ENCODE measurements at regions not wholly inside any gene's neighbourhood (a gene's known extent, or its start where the extent isn't known, plus 50 kb on each side); places are given as distances from the start of the nearest gene placed in this dataset.
"Not testable (repeated sequence)": the region's sequence is repeated elsewhere in the genome, so short reads cannot be mapped to it uniquely, and the experiment has no call there.

GRCh38 chr16:29278097-29278871, 128.2 kb downstream of the NPIPB11 start:
- not testable (repeated sequence) for DNase-seq (ENCODE audit: low read depth in 1 of 2, low spot score in 1 of 2)

GRCh38 chr16:29276446-29276845, 130.1 kb downstream of the NPIPB11 start:
- not testable (repeated sequence) for DNase-seq (ENCODE audit: low read depth in 1 of 2, low spot score in 1 of 2)

GRCh38 chr16:29274055-29275035, 132.2 kb downstream of the NPIPB11 start:
- not testable (repeated sequence) for DNase-seq (ENCODE audit: low read depth in 1 of 2, low spot score in 1 of 2)

DNA sequence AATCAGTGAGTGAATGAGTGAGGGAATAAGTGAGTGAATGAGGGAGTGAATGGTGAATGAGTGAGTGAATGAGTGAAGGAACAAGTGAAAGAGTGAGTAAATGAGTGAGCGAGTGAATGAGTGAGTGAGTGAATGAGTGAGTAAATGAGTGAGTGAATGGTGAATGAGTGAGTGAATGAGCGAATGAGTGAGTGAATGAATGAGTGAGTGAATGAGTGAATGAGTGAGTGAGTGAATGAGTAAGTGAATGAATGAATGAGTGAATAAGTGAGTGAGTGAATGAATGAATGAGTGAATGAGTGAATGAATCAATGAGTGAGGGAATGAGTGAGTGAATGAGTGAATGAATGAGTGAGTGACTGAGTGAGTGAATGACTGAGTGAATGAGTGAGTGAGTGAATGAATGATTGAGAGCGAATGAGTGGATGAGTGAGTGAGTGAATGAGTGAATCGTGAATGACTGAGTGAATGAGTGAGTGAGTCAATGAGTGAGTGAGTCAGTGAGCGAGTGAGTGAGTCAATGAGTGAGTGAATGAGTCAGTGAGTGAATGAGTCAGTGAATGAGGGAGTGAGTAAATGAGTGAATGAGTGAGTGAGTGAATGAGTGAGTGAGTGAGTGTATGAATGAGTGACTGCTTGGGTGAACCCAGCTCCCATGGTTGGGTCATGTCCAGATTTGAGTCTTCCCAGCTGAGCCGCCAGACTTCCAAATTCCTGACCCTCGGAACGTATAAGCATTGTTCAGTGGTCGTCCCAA, 133.0 kb downstream of the NPIPB11 start:
- DNase-seq (ENCODE audit: low read depth in 1 of 2, low spot score in 1 of 2): not testable (repeated sequence)

GRCh38 chr16:29271721-29272675, 134.5 kb downstream of the NPIPB11 start:
- DNase-seq (ENCODE audit: low read depth in 1 of 2, low spot score in 1 of 2): not testable (repeated sequence)

DNA sequence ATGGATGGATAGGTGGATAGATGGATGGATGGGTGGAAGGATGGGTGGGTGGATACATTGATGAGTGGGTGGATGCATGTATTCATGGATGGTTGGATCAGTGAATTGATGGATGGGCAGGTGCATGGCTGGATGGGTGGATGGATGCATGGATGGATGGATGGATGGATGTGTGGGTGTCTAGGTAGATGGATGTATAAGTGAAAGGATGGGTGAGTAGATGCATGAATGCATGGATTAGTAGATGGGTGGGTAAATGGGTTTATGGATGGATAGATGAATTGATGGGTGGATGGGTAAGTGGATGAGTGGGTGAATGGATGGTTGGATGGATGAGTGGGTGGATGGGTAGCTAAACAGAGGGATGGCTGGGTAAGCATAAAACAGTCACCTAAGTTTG, 135.6 kb downstream of the NPIPB11 start:
- not testable (repeated sequence) for DNase-seq (ENCODE audit: low read depth in 1 of 2, low spot score in 1 of 2)

DNA sequence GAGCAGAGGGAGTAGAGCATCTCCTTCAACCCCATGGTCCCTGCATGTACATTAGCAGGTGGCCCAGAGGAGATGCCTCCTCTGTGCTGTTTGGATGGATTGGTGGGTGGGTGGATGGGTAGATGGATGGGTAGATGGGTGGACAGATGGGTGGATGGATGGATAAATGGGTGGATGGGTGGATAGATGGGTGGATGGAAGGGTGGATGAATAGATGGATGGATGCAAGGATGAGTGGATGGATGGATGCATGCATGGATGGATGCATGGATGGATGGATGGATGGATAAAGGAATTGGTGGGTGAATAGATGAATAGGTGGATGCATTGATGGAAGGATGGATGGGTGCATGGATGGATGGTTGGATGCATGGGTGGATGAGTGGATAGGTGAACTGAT, 136.5 kb downstream of the NPIPB11 start:
- not testable (repeated sequence) for DNase-seq (ENCODE audit: low read depth in 1 of 2, low spot score in 1 of 2)

DNA sequence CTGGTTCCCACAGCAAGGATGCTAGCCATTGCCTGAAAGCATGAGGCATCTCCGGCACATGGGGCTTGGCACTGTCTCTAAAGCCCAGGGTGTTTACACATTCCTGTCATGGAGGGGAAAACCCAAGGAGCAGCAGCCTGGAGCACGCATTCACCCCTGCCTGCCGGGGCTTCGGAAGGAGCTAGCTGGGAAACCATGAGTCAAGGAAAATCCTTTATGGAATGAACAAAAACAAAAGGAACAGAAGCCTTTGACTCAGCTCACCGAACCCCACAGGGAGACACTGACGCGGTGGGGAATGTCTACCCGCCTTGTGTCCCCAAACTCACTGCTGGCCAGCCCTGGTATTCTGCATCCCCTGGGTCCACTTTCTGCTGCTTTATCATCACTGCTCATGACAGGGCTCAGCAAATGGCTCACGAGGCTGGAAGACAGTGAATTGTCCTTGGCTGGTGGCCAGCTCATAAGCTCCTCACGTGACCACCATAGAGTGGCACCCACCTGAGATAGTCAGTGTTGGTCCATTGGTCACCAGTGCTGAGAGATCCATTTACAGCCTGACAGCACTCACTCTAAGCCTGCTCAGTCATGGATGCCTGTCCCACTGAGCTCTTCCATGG, 137.2 kb downstream of the NPIPB11 start:
- DNase-seq (ENCODE audit: low read depth in 1 of 2, low spot score in 1 of 2): not testable (repeated sequence)

- DNase-seq (ENCODE audit: low read depth in 1 of 2, low spot score in 1 of 2): not testable (repeated sequence)
These were observed 137.7 kb downstream of the NPIPB11 start for GRCh38 chr16:29268785-29269191.

DNA sequence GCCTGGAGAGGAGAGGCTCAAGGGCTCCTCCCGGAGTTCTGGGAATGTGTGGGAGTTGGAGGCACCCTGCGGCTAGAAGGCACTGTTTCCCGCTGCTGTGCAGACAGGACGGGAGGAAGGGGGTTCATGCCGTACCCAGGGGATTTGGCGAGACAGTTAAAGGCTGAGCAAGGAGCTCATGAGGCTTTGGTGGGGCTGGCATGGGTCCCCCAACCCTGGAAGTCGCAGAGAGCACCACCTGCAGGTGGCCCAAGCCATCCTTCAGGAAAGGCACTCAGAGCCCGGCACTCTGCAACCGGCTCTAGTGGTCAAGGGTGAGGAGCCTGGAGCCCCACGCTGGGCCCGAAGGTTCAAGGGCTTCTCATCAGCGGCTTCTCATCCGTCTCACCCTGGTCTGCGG, 138.2 kb downstream of the NPIPB11 start:
- not testable (repeated sequence) for DNase-seq (ENCODE audit: low read depth in 1 of 2, low spot score in 1 of 2)

DNA sequence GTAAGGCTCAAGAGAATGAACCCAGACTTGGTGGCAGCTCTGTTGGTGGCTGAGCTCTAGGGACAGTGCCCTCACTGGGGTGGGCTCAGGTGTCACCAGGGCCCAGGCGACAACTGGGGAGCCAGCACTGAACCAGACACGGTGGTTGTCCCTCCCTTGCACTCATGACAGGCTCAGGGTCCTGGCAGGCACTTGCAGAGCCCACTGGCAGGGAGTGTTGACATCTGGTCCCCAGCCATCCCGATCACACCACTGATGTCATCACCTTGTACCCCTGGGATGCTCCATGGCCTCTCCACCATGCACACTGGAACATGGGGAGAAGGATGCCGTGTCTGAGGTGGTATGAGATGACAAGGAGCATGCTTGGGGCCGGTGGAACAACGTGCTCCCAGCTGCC, 138.6 kb downstream of the NPIPB11 start:
- not testable (repeated sequence) for DNase-seq (ENCODE audit: low read depth in 1 of 2, low spot score in 1 of 2)

DNA sequence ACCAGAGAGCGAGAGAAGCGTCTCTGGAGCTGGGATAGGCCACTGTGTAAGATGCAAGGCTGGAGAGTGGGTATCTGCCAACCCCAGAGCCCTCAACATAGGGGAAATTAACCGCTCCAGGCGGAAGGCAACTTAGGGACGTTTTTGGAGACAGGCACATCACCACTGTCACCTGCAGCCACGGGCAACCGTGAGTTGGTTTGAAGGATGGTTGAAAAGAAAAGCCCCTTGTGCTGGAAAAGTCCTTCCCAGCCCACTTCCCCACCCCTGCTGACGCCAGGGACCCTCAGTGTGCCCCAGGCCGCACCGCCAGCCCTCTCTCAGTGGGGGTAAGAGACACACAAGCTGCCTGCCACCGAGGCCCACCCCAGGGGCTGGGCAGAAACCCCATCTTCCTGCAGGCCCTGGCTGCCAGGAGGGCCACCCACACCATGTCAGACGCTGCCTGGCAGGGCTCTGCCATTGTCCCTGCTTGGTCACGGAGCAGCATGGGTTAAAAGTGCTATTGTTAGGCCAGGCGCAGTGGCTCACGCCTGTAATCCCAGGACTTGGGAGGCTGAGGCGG, 139.4 kb downstream of the NPIPB11 start:
- not testable (repeated sequence) for DNase-seq (ENCODE audit: low read depth in 1 of 2, low spot score in 1 of 2)

- DNase-seq (ENCODE audit: low read depth in 1 of 2, low spot score in 1 of 2): not testable (repeated sequence)
These were observed 139.9 kb downstream of the NPIPB11 start for GRCh38 chr16:29266612-29267011.

DNA sequence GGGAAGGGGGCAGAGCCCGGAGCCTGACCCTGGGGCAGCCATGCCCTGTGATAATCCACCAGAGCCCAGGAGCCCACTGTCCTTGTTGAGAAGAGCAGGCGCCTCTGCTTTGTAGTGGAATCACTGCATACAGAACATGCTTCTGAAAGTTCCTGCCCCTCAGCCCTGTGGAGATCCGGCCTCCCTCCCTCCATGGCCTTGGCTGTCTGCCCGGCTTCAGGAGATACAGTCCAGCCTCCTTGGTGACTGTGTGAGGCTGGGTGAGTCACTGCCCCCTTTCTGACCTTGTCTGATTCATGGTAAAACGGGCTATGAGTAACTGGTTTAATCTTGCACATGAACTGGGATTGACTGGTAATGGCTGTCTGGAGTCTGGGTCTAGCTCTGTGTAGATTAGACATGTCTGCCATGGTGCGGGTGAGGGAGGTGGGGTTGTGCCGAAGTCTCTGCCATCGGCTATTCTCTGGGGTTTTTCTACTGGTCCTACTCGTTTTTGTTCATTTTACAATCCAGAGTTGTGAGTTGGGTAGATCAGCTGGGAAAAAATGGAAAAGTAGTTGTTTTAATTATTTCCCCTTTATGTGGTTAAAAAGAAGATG, 141.2 kb downstream of the NPIPB11 start:
- not testable (repeated sequence) for DNase-seq (ENCODE audit: low read depth in 1 of 2, low spot score in 1 of 2)

GRCh38 chr16:29264080-29264837, 142.3 kb downstream of the NPIPB11 start:
- DNase-seq (ENCODE audit: low read depth in 1 of 2, low spot score in 1 of 2): not testable (repeated sequence)

DNA sequence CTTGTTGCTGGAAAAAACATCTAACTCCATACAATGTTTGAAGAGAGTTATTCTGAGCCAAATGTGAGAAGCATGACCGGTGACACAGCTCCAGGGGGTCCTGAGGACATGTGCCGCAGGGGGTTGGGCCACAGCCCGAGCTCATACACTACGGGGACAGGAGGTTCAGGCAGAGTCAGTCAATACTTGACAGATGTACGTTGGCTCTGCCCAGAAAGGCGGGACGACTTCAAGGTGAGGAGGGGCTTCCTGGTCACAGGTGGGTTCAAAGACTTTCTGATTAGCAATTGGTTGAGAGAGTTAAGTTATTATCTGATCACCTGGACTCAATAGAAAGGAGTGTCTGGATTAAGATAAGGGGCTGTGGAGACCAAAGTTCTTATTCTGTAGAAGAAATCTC, 143.8 kb downstream of the NPIPB11 start:
- DNase-seq (ENCODE audit: low read depth in 1 of 2, low spot score in 1 of 2): not testable (repeated sequence)

GRCh38 chr16:29261427-29262248, 144.9 kb downstream of the NPIPB11 start:
- DNase-seq (ENCODE audit: low read depth in 1 of 2, low spot score in 1 of 2): not testable (repeated sequence)

Measured in activated CD4-positive, alpha-beta T cell treated with anti-CD3 and anti-CD28 coated beads, Interleukin-2, amount 50 U/mL, for 24 hours (primary cell).